Smooth muscle cell (in vitro differentiated cells): ENCODE measurements at regions not wholly inside any gene's neighbourhood (a gene's known extent, or its start where the extent isn't known, plus 50 kb on each side); places are given as distances from the start of the nearest gene placed in this dataset.

Experiments
- DNase-seq: peaks from one replicate; lab custom pipeline; 2025; ENCODE audit not compliant: unreplicated experiment; lab: John Stamatoyannopoulos, UW
- H2AFZ ChIP-seq: fragments of 200-600 bp; sonication (generic); 2 replicates; pipeline ENCODE4 v1.6.0; 2016; ENCODE audit warnings: antibody characterized with exemption, low read depth, mild to moderate bottlenecking
- H3F3A ChIP-seq: fragments of 200-600 bp; sonication (generic); 2 replicates; pipeline ENCODE4 v1.6.0; 2017; ENCODE audit warnings: antibody characterized with exemption, low read depth
- H3K27ac ChIP-seq: fragments of 200-600 bp; sonication (generic); 2 replicates; pipeline ENCODE4 v1.5.1; 2016; ENCODE audit warnings: low read depth, mild to moderate bottlenecking
- H3K27me3 ChIP-seq: fragments of 200-600 bp; sonication (generic); 2 replicates; pipeline ENCODE4 v1.6.1; 2016; ENCODE audit warnings: low read depth, mild to moderate bottlenecking
- H3K36me3 ChIP-seq: fragments of 200-600 bp; sonication (generic); 2 replicates; pipeline ENCODE4 v1.5.1; 2016; ENCODE audit warnings: low read depth
- H3K4me1 ChIP-seq: fragments of 200-600 bp; sonication (generic); 2 replicates; pipeline ENCODE4 v1.5.1; 2016; ENCODE audit warnings: low read depth
- H3K4me2 ChIP-seq: fragments of 200-600 bp; sonication (generic); 2 replicates; pipeline ENCODE4 v1.6.0; 2016; ENCODE audit warnings: mild to moderate bottlenecking
- H3K4me3 ChIP-seq: fragments of 200-600 bp; sonication (generic); 2 replicates; pipeline ENCODE4 v1.5.1; 2016; ENCODE audit warnings: mild to moderate bottlenecking
- H3K79me2 ChIP-seq: fragments of 200-600 bp; sonication (generic); 2 replicates; pipeline ENCODE4 v1.6.0; 2016; ENCODE audit warnings: low read depth, mild to moderate bottlenecking
- H3K9ac ChIP-seq: fragments of 200-600 bp; sonication (generic); 2 replicates; pipeline ENCODE4 v1.6.0; 2016; ENCODE audit warnings: low read depth
- H3K9me3 ChIP-seq: fragments of 200-600 bp; sonication (generic); replicated peaks from 2 replicates; pipeline ENCODE4 v1.5.1; 2016; ENCODE audit warnings: low read depth
- H4K20me1 ChIP-seq: fragments of 200-600 bp; sonication (generic); 2 replicates; pipeline ENCODE4 v1.6.0; 2016; ENCODE audit warnings: low read depth
- WGBS: methylation state at CpG from one replicate; pipeline ENCODE4 v1.1.7; 2016; ENCODE audit warnings: low lambda C conversion rate; 5-methylcytosine and 5-hydroxymethylcytosine counted together
- TF ChIP-seq, protein P1 (sequence below): fragments of 200-600 bp; sonication (generic); IDR thresholded peaks from 2 replicates; pipeline ENCODE4 v1.5.1; 2017; ENCODE audit warnings: borderline replicate concordance, mild to moderate bottlenecking, antibody characterized with exemption; ENCODE audit not compliant: insufficient read depth, poor library complexity, severe bottlenecking

GRCh38 chr1:102047724-102048123, 51.0 kb upstream of the OLFM3 start:
- Histone ChIP-seq H3F3A (no peaks in the 10 kb centered on the region), H3K79me2 (no peaks in the 10 kb centered on the region), H3K4me1 (no peaks in the 10 kb centered on the region), H2AFZ (no peak overlapping the region), H3K9ac (no peak overlapping the region), H3K27me3 (no peaks in the 10 kb centered on the region), H3K4me2 (no peak overlapping the region), H3K27ac (no peak overlapping the region), H3K4me3 (no peak overlapping the region), H3K9me3 (no peaks in the 10 kb centered on the region), H3K36me3 (no peaks in the 10 kb centered on the region), H4K20me1 (no peaks in the 10 kb centered on the region)
- DNase-seq, result no peak
- TF ChIP-seq, protein P1, sequence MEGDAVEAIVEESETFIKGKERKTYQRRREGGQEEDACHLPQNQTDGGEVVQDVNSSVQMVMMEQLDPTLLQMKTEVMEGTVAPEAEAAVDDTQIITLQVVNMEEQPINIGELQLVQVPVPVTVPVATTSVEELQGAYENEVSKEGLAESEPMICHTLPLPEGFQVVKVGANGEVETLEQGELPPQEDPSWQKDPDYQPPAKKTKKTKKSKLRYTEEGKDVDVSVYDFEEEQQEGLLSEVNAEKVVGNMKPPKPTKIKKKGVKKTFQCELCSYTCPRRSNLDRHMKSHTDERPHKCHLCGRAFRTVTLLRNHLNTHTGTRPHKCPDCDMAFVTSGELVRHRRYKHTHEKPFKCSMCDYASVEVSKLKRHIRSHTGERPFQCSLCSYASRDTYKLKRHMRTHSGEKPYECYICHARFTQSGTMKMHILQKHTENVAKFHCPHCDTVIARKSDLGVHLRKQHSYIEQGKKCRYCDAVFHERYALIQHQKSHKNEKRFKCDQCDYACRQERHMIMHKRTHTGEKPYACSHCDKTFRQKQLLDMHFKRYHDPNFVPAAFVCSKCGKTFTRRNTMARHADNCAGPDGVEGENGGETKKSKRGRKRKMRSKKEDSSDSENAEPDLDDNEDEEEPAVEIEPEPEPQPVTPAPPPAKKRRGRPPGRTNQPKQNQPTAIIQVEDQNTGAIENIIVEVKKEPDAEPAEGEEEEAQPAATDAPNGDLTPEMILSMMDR, result no peak
- 92% methylated on average over 2 of the region's 2 CpGs for WGBS
